ENCODE measurements at regions not wholly inside any gene's neighbourhood (a gene's known extent, or its start where the extent isn't known, plus 50 kb on each side); places are given as distances from the start of the nearest gene placed in this dataset.

DNA sequence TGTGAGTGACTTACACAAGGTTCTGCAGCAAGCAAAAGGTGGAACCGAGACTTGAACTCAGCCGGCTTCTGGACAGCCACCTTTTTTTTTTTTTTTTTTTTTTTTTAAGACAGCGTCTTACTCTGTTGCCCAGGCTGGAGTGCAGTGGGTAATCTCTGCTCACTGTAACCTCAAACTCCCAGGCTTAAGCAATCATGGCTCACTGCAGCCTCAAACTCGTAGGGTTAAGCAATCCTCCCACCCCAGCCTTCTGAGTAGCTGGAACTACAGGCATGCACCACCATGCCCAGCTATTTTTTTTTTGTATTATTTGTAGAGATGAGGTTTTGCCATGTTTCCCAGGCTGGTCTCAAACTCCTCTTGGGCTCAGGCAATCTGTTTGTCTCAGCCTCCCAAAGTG lies 55.2 kb upstream of the GOT2 start:
- TF ChIP-seq, protein P1, sequence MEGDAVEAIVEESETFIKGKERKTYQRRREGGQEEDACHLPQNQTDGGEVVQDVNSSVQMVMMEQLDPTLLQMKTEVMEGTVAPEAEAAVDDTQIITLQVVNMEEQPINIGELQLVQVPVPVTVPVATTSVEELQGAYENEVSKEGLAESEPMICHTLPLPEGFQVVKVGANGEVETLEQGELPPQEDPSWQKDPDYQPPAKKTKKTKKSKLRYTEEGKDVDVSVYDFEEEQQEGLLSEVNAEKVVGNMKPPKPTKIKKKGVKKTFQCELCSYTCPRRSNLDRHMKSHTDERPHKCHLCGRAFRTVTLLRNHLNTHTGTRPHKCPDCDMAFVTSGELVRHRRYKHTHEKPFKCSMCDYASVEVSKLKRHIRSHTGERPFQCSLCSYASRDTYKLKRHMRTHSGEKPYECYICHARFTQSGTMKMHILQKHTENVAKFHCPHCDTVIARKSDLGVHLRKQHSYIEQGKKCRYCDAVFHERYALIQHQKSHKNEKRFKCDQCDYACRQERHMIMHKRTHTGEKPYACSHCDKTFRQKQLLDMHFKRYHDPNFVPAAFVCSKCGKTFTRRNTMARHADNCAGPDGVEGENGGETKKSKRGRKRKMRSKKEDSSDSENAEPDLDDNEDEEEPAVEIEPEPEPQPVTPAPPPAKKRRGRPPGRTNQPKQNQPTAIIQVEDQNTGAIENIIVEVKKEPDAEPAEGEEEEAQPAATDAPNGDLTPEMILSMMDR (IDR thresholded peaks at IDR 0.05) = no peak
- TF ChIP-seq POLR2A (IDR thresholded peaks at IDR 0.05) = no peak
